MCF 10A (cell line): ENCODE measurements at regions not wholly inside any gene's neighbourhood (a gene's known extent, or its start where the extent isn't known, plus 50 kb on each side); places are given as distances from the start of the nearest gene placed in this dataset.

Source experiments
- BruUV-seq: library from RNA; stranded (reverse); fragments of 400-500 nt; replicated peaks from 2 replicates; lab custom pipeline; 2021; lab: Mats Ljungman, UMichigan
- CTCF ChIA-PET: fragments of 300-600 bp; sonication (Branson Sonifier 250); formaldehyde crosslinking; extraction: SDS; loops from one replicate; lab custom pipeline; 2021; ENCODE audit warnings: antibody characterized with exemption, inconsistent platforms; lab: Yijun Ruan, JAX
- POLR2A ChIA-PET: fragments of 300-600, 350-650 bp; sonication (Branson Sonifier 250); formaldehyde crosslinking; extraction: SDS; loops from one replicate; lab custom pipeline; 2020; ENCODE audit warnings: antibody characterized with exemption, inconsistent platforms; lab: Yijun Ruan, JAX
- DNase-seq: peaks from one replicate; pipeline ENCODE4 v3.0.0-alpha.2; 2018; ENCODE audit not compliant: unreplicated experiment
- H3K27ac Mint-ChIP-seq: one replicate; pipeline ENCODE4 v1.8.0; 2022; ENCODE audit warnings: mild to moderate bottlenecking, low read depth, mixed read lengths; ENCODE audit not compliant: unreplicated experiment
- H3K27me3 Mint-ChIP-seq: one replicate; pipeline ENCODE4 v1.8.0; 2022; ENCODE audit warnings: mixed read lengths; ENCODE audit not compliant: insufficient read depth, unreplicated experiment
- H3K36me3 Mint-ChIP-seq: one replicate; pipeline ENCODE4 v1.8.0; 2022; ENCODE audit warnings: mild to moderate bottlenecking, moderate library complexity, mixed read lengths; ENCODE audit not compliant: insufficient read depth, unreplicated experiment
- H3K4me1 Mint-ChIP-seq: one replicate; pipeline ENCODE4 v1.8.0; 2022; ENCODE audit warnings: mixed read lengths; ENCODE audit not compliant: insufficient read depth, unreplicated experiment
- H3K4me3 Mint-ChIP-seq: one replicate; pipeline ENCODE4 v1.8.0; 2022; ENCODE audit warnings: mild to moderate bottlenecking, moderate library complexity, mixed read lengths; ENCODE audit not compliant: unreplicated experiment
- H3K9me3 Mint-ChIP-seq: one replicate; pipeline ENCODE4 v1.8.0; 2022; ENCODE audit warnings: mixed read lengths; ENCODE audit not compliant: unreplicated experiment
- CTCF ChIP-seq: fragments of 200-600 bp; IDR thresholded peaks from one replicate; pipeline ENCODE4 v1.8.0; 2022; ENCODE audit warnings: antibody characterized with exemption, mild to moderate bottlenecking; ENCODE audit not compliant: unreplicated experiment
- intact Hi-C: fragments of 100-400 bp; cut with micrococcal nuclease; formaldehyde crosslinking; loops from 2 replicates; pipeline ENCODE4 v1.14.1; 2022

GRCh38 chr3:137924628-137925027 lies 85.3 kb upstream of the CLDN18 start:
- no peak for DNase-seq

DNA sequence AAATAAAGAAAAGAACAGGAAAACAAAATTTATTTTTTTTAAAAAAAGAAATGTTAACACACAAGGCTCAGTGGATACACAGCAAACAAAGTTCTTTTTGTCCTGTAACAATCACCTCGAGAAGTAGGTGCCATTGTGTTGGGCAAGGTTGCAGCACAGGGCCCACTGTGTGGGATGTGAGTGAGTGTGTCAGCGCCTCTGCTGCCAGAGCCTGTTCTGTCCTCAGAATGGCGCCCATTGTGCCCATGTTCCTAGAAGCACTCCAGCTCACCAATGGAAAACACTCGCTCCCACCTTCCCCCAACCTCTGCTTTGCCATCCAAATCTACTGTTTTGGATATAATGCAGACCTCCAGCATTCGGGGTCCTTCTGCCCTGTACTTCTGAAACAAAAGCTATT lies 84.9 kb upstream of the CLDN18 start:
- no peak for DNase-seq
- intact Hi-C loops = no loop called here
- peaks cover 31% of the 10 kb centered on the region for H3K27me3 Mint-ChIP-seq
- CTCF ChIA-PET = no interaction called here
- BruUV-seq = no TSS peak
- H3K27ac Mint-ChIP-seq = no peak overlapping the region
- no peaks in the 10 kb centered on the region for H3K4me1 Mint-ChIP-seq
- TF ChIP-seq CTCF = no peak
- POLR2A ChIA-PET = no interaction called here
- H3K36me3 Mint-ChIP-seq = no peaks in the 10 kb centered on the region
- H3K4me3 Mint-ChIP-seq = no peak overlapping the region
- no peaks in the 10 kb centered on the region for H3K9me3 Mint-ChIP-seq

More at GRCh38 chr3:137924628-137925027, 85.3 kb upstream of the CLDN18 start:
- ChIA-PET CTCF (no interaction called here), POLR2A (no interaction called here)
- no peak for TF ChIP-seq CTCF
- intact Hi-C loops = no loop called here
- no peak overlapping the region for H3K4me3 Mint-ChIP-seq
- H3K27ac Mint-ChIP-seq = no peak overlapping the region
- no peaks in the 10 kb centered on the region for H3K9me3 Mint-ChIP-seq
- no TSS peak for BruUV-seq
- H3K27me3 Mint-ChIP-seq = peaks cover 31% of the 10 kb centered on the region
- H3K4me1 Mint-ChIP-seq = no peaks in the 10 kb centered on the region
- H3K36me3 Mint-ChIP-seq = no peaks in the 10 kb centered on the region

GRCh38 chr3:137926991-137927390 lies 83.0 kb upstream of the CLDN18 start:
- no peak for DNase-seq
- no peak overlapping the region for H3K27ac Mint-ChIP-seq
- H3K27me3 Mint-ChIP-seq = peaks cover 43% of the 10 kb centered on the region
- no peaks in the 10 kb centered on the region for H3K9me3 Mint-ChIP-seq
- no peaks in the 10 kb centered on the region for H3K36me3 Mint-ChIP-seq
- no TSS peak for BruUV-seq
- POLR2A ChIA-PET = no interaction called here
- no peaks in the 10 kb centered on the region for H3K4me1 Mint-ChIP-seq
- TF ChIP-seq CTCF = no peak
- no peak overlapping the region for H3K4me3 Mint-ChIP-seq
- CTCF ChIA-PET = no interaction called here
- intact Hi-C loops = no loop called here

GRCh38 chr3:137930976-137931375 lies 79.0 kb upstream of the CLDN18 start:
- Mint-ChIP-seq H3K36me3 (no peaks in the 10 kb centered on the region), H3K9me3 (no peaks in the 10 kb centered on the region), H3K4me3 (no peak overlapping the region), H3K27me3 (peaks cover 79% of the 10 kb centered on the region), H3K4me1 (no peaks in the 10 kb centered on the region), H3K27ac (no peak overlapping the region)
- intact Hi-C loops = no loop called here
- no peak for TF ChIP-seq CTCF
- POLR2A ChIA-PET = no interaction called here
- no peak for DNase-seq
- CTCF ChIA-PET = interaction anchor here (2.3 kb wide), 1 partner anchor 16 kb away, joined by 8 read pairs; no protein-coding TSS in a partner anchor
- BruUV-seq = no TSS peak
